Activated CD8-positive, alpha-beta T cell treated with anti-CD3 and anti-CD28 coated beads for 36 hours (primary cell): ENCODE measurements at regions not wholly inside any gene's neighbourhood (a gene's known extent, or its start where the extent isn't known, plus 50 kb on each side); places are given as distances from the start of the nearest gene placed in this dataset.

Source experiments
- ATAC-seq: fragments of 200-7000 bp; cut with Tn5 transposase; one replicate; pipeline ENCODE4 v1.10.0; 2021; ENCODE audit warnings: mild to moderate bottlenecking, moderate library complexity
- CTCF ChIA-PET: fragments of 350-600 bp; sonication (Branson Sonifier 250); formaldehyde crosslinking; loops from one replicate; lab custom pipeline; 2021; ENCODE audit warnings: antibody characterized with exemption; lab: Charles Lee
- POLR2A ChIA-PET: fragments of 350-600 bp; sonication (Branson Sonifier 250); formaldehyde crosslinking; loops from one replicate; lab custom pipeline; 2021; ENCODE audit warnings: antibody characterized with exemption; lab: Charles Lee
- DNase-seq: peaks from one replicate; pipeline ENCODE4 v3.0.0-alpha.2; 2020
- H3K27ac Mint-ChIP-seq: one replicate; pipeline ENCODE4 v1.8.0; 2021; ENCODE audit warnings: mild to moderate bottlenecking, mixed read lengths
- H3K27me3 Mint-ChIP-seq: one replicate; pipeline ENCODE4 v1.8.0; 2021; ENCODE audit warnings: mixed read lengths
- H3K36me3 Mint-ChIP-seq: one replicate; pipeline ENCODE4 v1.8.0; 2021; ENCODE audit warnings: low read depth, mixed read lengths
- H3K4me1 Mint-ChIP-seq: one replicate; pipeline ENCODE4 v1.8.0; 2021; ENCODE audit warnings: low read depth, mixed read lengths
- H3K4me3 Mint-ChIP-seq: one replicate; pipeline ENCODE4 v1.8.0; 2021; ENCODE audit warnings: mild to moderate bottlenecking, moderate library complexity, mixed read lengths
- H3K9me3 Mint-ChIP-seq: one replicate; pipeline ENCODE4 v1.8.0; 2021; ENCODE audit warnings: mixed read lengths
- intact Hi-C: fragments of 100-400 bp; cut with micrococcal nuclease; formaldehyde crosslinking; loops from one replicate; pipeline ENCODE4 v1.10.0; 2022
- TF ChIP-seq, protein P1 (sequence below): fragments of 200-600 bp; IDR thresholded peaks from one replicate; pipeline ENCODE4 v1.8.0; 2022; ENCODE audit warnings: antibody characterized with exemption, mild to moderate bottlenecking

GRCh38 chr6:79385333-79385732 is 150.9 kb upstream of the HMGN3 start:
- intact Hi-C loops, result no loop called here
- ChIA-PET CTCF (no interaction called here), POLR2A (no interaction called here)

DNA sequence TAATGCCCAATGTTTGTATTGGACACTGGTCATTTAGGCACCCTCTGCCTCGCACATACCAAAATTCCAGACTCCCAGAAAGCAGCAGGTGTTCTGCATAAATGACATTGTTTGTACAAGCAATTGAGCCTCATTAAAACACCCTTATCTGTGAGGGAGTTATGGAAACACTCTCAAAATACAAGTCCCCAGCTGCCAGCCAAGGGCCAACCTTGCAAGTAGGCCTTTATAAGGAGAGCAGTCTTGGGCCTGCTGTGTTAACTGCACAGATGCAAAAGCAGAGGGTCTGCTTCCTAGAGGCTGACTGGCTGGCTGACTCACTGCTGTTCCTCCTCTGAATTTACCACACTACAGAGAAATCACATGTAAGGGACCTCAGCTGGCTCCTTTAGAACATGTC is 150.4 kb upstream of the HMGN3 start:
- no peaks in the 10 kb centered on the region for H3K4me1 Mint-ChIP-seq
- no peak for ATAC-seq
- H3K27me3 Mint-ChIP-seq, result no peaks in the 10 kb centered on the region
- no peaks in the 10 kb centered on the region for H3K36me3 Mint-ChIP-seq
- TF ChIP-seq, protein P1, sequence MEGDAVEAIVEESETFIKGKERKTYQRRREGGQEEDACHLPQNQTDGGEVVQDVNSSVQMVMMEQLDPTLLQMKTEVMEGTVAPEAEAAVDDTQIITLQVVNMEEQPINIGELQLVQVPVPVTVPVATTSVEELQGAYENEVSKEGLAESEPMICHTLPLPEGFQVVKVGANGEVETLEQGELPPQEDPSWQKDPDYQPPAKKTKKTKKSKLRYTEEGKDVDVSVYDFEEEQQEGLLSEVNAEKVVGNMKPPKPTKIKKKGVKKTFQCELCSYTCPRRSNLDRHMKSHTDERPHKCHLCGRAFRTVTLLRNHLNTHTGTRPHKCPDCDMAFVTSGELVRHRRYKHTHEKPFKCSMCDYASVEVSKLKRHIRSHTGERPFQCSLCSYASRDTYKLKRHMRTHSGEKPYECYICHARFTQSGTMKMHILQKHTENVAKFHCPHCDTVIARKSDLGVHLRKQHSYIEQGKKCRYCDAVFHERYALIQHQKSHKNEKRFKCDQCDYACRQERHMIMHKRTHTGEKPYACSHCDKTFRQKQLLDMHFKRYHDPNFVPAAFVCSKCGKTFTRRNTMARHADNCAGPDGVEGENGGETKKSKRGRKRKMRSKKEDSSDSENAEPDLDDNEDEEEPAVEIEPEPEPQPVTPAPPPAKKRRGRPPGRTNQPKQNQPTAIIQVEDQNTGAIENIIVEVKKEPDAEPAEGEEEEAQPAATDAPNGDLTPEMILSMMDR, result no peak
- DNase-seq, result no peak
- intact Hi-C loops, result no loop called here
- H3K4me3 Mint-ChIP-seq, result no peak overlapping the region
- no peaks in the 10 kb centered on the region for H3K9me3 Mint-ChIP-seq
- CTCF ChIA-PET, result no interaction called here
- H3K27ac Mint-ChIP-seq, result no peak overlapping the region
- POLR2A ChIA-PET, result no interaction called here

More at GRCh38 chr6:79385333-79385732, 150.9 kb upstream of the HMGN3 start:
- Mint-ChIP-seq H3K4me1 (no peaks in the 10 kb centered on the region), H3K4me3 (no peak overlapping the region), H3K9me3 (no peaks in the 10 kb centered on the region), H3K36me3 (no peaks in the 10 kb centered on the region), H3K27ac (no peak overlapping the region), H3K27me3 (no peaks in the 10 kb centered on the region)
- TF ChIP-seq, protein P1, result no peak
- DNase-seq (no peak), ATAC-seq (no peak)

GRCh38 chr6:79378957-79379356 is 144.5 kb upstream of the HMGN3 start:
- DNase-seq, result no peak
- TF ChIP-seq, protein P1, result no peak
- H3K36me3 Mint-ChIP-seq, result no peaks in the 10 kb centered on the region
- H3K4me1 Mint-ChIP-seq, result no peaks in the 10 kb centered on the region
- intact Hi-C loops, result no loop called here
- no peak overlapping the region for H3K27ac Mint-ChIP-seq
- H3K4me3 Mint-ChIP-seq, result no peak overlapping the region
- ChIA-PET CTCF (no interaction called here), POLR2A (no interaction called here)
- H3K27me3 Mint-ChIP-seq, result peaks cover 2% of the 10 kb centered on the region
- ATAC-seq, result no peak
- no peaks in the 10 kb centered on the region for H3K9me3 Mint-ChIP-seq

GRCh38 chr6:79377888-79378348 is 143.4 kb upstream of the HMGN3 start:
- Mint-ChIP-seq H3K27ac (no peak overlapping the region), H3K36me3 (no peaks in the 10 kb centered on the region), H3K27me3 (peaks cover 2% of the 10 kb centered on the region), H3K4me1 (no peaks in the 10 kb centered on the region), H3K4me3 (no peak overlapping the region), H3K9me3 (no peaks in the 10 kb centered on the region)
- intact Hi-C loops, result no loop called here
- ChIA-PET CTCF (no interaction called here), POLR2A (no interaction called here)
- ATAC-seq (no peak), DNase-seq (no peak)
- TF ChIP-seq, protein P1, result no peak

DNA sequence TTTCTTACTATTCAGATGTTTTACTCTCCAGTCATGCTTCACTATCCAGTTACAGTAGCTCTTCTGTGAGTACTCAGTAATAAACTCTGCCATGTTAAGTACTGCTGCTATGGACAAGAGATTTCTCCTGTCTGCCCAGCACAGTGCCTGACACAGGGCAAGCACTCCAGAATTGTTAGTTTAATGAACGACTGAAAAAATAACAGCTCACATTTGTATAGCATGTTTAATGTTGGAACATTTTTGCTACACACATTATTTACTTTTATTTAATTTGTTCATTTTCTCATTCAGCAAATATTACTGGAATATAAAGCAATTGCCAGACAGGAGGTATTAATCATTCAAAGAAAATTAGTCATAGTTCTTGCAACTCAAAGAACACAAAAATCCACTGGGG is 142.6 kb upstream of the HMGN3 start:
- DNase-seq, result no peak
- ChIA-PET POLR2A (no interaction called here), CTCF (no interaction called here)
- no peak overlapping the region for H3K27ac Mint-ChIP-seq
- H3K36me3 Mint-ChIP-seq, result no peaks in the 10 kb centered on the region
- no peaks in the 10 kb centered on the region for H3K9me3 Mint-ChIP-seq
- H3K27me3 Mint-ChIP-seq, result peaks cover 2% of the 10 kb centered on the region
- TF ChIP-seq, protein P1, result no peak
- H3K4me3 Mint-ChIP-seq, result no peak overlapping the region
- intact Hi-C loops, result no loop called here
- H3K4me1 Mint-ChIP-seq, result no peaks in the 10 kb centered on the region
- no peak for ATAC-seq
